HG02870 (cell line): ENCODE measurements at regions not wholly inside any gene's neighbourhood (a gene's known extent, or its start where the extent isn't known, plus 50 kb on each side); places are given as distances from the start of the nearest gene placed in this dataset.

ENCODE experiments used
- ATAC-seq: cut with Tn5 transposase; IDR thresholded peaks from one replicate; pipeline ENCODE4 v1.9.1; 2021; ENCODE audit warnings: mild to moderate bottlenecking, moderate library complexity; ENCODE audit not compliant: unreplicated experiment

GRCh38 chr1:5394111-5394510 lies 598.1 kb downstream of the NPHP4 start:
- no peak for ATAC-seq

DNA sequence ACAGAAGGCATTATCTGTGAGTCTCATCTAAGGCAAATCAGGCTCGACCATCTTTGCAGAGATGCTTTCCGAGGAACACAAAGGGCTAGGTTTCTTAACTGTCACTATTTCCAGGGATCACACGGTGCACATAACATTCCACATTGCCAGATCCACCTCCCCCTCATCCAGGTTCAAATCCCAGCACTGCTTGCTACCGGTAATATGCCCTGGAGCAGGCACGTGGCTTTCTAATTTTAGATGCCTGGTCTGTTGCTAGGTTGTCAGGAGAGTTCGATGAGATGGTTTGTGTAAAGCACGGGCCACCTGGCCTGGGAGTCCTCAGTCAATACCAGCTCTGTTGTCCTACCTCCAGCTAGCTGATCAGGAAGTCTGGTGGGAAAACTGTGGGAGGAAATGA lies 598.6 kb downstream of the NPHP4 start:
- ATAC-seq, result no peak

DNA sequence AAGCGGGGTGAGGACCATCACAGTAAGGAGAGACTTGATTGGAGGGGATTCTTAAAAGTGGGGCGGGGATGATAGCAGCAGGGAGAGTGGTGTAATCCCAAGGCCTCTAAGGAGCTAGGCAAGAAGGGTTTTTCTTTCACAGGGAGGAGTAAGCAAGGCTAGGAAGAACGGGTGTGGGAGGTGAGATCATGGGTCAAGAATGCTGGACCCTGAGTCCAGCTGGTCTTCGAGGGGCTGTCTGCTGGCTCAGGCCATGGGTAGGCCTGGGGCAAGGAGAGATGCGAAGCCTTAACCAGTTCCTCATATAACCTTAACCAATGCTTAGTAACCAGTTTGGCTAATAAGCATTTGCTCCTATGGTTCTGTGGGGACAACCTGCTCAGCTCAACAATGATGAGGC lies 599.1 kb downstream of the NPHP4 start:
- ATAC-seq, result no peak

- ATAC-seq, result no peak
Observed at GRCh38 chr1:5391725-5392124, 600.5 kb downstream of the NPHP4 start.

- no peak for ATAC-seq
Observed at GRCh38 chr1:5390504-5390903, 601.7 kb downstream of the NPHP4 start.

GRCh38 chr1:5389101-5389885 lies 602.9 kb downstream of the NPHP4 start:
- no peak for ATAC-seq

- ATAC-seq, result no peak
Observed at GRCh38 chr1:5388622-5389021, 603.6 kb downstream of the NPHP4 start.

DNA sequence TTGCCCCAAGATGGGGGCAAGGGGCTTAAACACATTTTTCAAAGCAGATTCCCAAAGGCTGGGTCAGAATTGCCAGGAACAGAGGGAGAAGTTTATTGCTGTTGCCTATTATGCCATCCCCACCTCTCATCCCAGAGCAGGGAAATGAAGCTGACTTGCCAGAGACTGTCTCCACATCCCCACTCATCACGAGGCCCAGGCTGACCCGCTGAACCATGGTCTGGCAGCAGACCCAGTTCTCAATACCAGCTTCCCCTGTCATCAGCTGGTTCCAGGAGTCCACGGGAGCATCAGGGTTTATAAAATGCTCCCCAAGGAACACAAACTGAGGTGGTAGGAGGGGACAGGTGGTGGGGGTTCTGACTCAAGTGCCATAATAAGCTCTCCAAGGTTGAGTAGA lies 605.9 kb downstream of the NPHP4 start:
- ATAC-seq, result no peak

DNA sequence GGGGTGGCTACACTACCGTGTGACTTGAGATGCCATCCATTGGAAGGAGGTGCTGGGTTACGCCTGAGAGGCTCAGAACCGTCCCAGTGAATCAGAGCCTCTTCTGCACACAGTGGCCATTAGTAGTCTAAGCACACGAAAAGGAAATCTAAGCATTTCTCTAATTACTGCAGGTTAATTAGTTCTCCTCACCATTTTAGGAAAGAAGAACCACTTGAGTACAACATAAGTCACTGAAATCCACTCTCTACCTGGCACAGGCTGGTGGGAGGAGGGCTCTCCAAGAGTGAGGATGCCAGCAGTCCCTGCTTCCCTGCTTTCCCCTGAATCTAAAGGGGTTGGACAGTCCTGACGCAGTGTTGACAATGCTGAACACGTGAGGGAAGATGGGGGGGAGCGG lies 606.3 kb downstream of the NPHP4 start:
- no peak for ATAC-seq

GRCh38 chr1:5385096-5385799 lies 607.0 kb downstream of the NPHP4 start:
- no peak for ATAC-seq

DNA sequence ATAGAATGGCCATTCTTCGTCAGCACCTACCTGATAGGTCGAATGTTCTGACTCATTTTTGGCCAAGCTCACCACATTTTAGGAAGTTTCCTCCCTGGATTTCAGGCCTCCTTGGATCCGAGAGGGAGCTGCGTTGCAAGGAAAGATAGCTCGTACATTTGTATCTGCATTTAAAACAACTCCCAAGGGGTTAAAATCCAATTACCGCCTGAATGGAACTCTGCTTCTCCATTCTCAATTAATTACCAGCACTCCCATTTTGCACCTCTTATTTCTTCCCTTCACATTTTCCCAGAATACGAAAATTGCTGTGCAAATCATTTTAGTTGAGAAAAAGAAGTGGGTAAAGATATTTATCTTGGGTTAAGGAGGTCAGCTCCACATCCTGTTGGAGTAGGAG lies 610.7 kb downstream of the NPHP4 start:
- ATAC-seq, result no peak

DNA sequence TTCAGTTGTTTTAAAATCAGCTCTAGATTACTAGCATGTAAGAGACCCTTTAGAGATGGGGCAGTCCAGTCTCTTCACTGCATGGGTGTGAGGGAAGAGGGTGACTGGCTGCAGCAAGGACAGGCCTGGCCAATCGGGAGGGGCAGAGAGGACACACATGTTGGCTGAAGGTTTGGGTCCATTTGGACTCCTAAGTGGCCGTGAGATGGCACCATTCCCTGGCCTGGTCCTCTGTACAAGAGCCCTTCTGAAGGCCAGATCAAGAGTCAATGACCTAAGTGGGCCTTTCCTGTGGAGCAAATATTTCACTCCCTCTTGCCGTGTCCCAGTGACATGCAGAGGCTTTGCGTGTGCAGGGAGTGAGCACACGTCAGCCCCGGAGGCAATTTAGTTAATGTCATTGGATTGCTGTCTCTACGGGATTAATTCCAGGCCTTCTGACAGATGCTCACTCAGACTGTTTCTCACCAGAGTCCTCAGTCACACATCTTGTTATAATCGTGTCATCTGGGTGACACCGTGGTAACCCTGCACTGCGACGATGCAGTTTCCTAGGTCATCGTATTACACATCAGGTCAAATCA lies 613.0 kb downstream of the NPHP4 start:
- no peak for ATAC-seq

GRCh38 chr1:5376538-5377247 lies 615.5 kb downstream of the NPHP4 start:
- no peak for ATAC-seq

GRCh38 chr1:5375481-5375880 lies 616.7 kb downstream of the NPHP4 start:
- no peak for ATAC-seq

GRCh38 chr1:5374192-5374591 lies 618.0 kb downstream of the NPHP4 start:
- ATAC-seq, result no peak

- ATAC-seq, result no peak
Observed at GRCh38 chr1:5373281-5373680, 618.9 kb downstream of the NPHP4 start.

GRCh38 chr1:5371270-5371669 lies 621.0 kb downstream of the NPHP4 start:
- ATAC-seq, result no peak

- no peak for ATAC-seq
Observed at GRCh38 chr1:5370311-5370710, 621.9 kb downstream of the NPHP4 start.

GRCh38 chr1:5369223-5369622 lies 623.0 kb downstream of the NPHP4 start:
- no peak for ATAC-seq

DNA sequence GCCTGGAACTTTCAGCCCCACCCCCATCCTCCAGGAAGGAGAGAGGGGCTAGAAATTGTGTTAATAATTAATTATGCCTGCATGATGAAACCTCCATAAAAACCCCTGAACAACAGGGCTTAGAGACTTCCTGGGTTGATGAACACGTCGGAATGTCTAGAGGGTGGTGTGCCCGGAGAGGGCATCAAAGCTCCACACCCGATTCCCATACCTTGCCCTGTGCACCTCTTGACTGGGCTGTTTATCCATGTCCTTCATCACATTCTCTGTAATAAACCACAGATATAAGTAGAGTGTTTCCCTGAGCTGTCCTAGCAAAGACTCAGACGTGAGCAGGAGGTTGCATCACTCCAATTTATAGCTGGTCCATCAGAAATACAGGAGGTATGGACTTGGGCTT lies 624.0 kb downstream of the NPHP4 start:
- ATAC-seq, result no peak

- ATAC-seq, result no peak
Observed at GRCh38 chr1:5367306-5367705, 624.9 kb downstream of the NPHP4 start.

DNA sequence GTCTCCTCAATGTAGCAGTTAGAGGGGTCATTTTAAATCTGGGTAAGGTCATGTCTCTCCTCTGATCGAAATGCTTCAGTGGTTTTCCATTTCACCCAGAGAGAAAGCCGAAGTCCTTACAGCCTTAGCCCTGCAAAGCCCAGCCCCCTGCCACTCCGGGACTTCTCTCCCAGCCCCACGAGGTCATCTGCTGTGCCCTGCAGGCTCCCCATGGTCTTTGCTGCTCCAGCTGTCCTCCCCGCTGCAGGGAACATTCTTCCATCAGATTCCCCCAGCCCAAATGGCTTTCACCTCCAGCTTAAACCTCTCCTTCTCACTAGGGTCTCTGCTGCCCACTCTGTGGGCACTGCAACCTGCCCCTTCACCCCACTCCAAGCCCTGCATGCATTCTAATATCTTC lies 626.5 kb downstream of the NPHP4 start:
- ATAC-seq, result no peak
